MM.1S (cell line): ENCODE measurements at regions not wholly inside any gene's neighbourhood (a gene's known extent, or its start where the extent isn't known, plus 50 kb on each side); places are given as distances from the start of the nearest gene placed in this dataset.

Experiments
- DNase-seq: peaks from one replicate; pipeline ENCODE4 v3.0.0-alpha.2; 2015
- H2AFZ ChIP-seq: fragments of 300-600 bp; sonication (generic); 2 replicates; pipeline ENCODE4 v1.6.0; 2016; ENCODE audit warnings: antibody characterized with exemption, low read length
- H3F3A ChIP-seq: fragments of 300-600 bp; sonication (generic); 2 replicates; pipeline ENCODE4 v1.6.1; 2016; ENCODE audit warnings: mild to moderate bottlenecking, antibody characterized with exemption, low read length, moderate library complexity, mixed read lengths; ENCODE audit not compliant: insufficient read depth
- H3K27ac ChIP-seq: fragments of 300-600 bp; sonication (generic); 2 replicates; pipeline ENCODE4 v1.5.1; 2016; ENCODE audit warnings: mild to moderate bottlenecking, low read length
- H3K27me3 ChIP-seq: fragments of 300-600 bp; sonication (generic); replicated peaks from 2 replicates; pipeline ENCODE4 v1.6.0; 2016; ENCODE audit warnings: low read length; ENCODE audit not compliant: insufficient read depth
- H3K36me3 ChIP-seq: fragments of 300-600 bp; sonication (generic); replicated peaks from 2 replicates; pipeline ENCODE4 v1.6.1; 2016; ENCODE audit warnings: mild to moderate bottlenecking, low read length, mixed read lengths; ENCODE audit not compliant: insufficient read depth
- H3K4me1 ChIP-seq: fragments of 300-600 bp; sonication (generic); 2 replicates; pipeline ENCODE4 v1.6.1; 2016; ENCODE audit warnings: low read length, mixed read lengths
- H3K4me2 ChIP-seq: fragments of 300-600 bp; sonication (generic); 2 replicates; pipeline ENCODE4 v1.6.0; 2016; ENCODE audit warnings: low read depth, low read length
- H3K4me3 ChIP-seq: fragments of 300-600 bp; sonication (generic); 2 replicates; pipeline ENCODE4 v1.5.1; 2016; ENCODE audit warnings: low read length, mixed read lengths
- H3K79me2 ChIP-seq: fragments of 300-600 bp; sonication (generic); 2 replicates; pipeline ENCODE4 v1.6.1; 2016; ENCODE audit warnings: mixed run types, low read length, mixed read lengths
- H3K9ac ChIP-seq: fragments of 300-600 bp; sonication (generic); 2 replicates; pipeline ENCODE4 v1.6.1; 2016; ENCODE audit warnings: low read length, mixed read lengths
- H3K9me2 ChIP-seq: fragments of 300-600 bp; sonication (generic); replicated peaks from 2 replicates; pipeline ENCODE4 v1.6.1; 2016; ENCODE audit warnings: mild to moderate bottlenecking, low read length, mixed read lengths; ENCODE audit not compliant: insufficient read depth
- H3K9me3 ChIP-seq: fragments of 300-600 bp; sonication (generic); replicated peaks from 2 replicates; pipeline ENCODE4 v1.6.1; 2016; ENCODE audit warnings: mild to moderate bottlenecking, low read length, mixed read lengths; ENCODE audit not compliant: insufficient read depth
- H4K20me1 ChIP-seq: fragments of 300-600 bp; sonication (generic); 2 replicates; pipeline ENCODE4 v1.6.1; 2016; ENCODE audit warnings: mild to moderate bottlenecking, low read length, moderate library complexity, mixed read lengths; ENCODE audit not compliant: insufficient read depth
- EZH2 ChIP-seq: fragments of 300-600 bp; sonication (generic); optimal IDR thresholded peaks from 2 replicates; pipeline ENCODE3; 2017; ENCODE audit warnings: low read depth, mild to moderate bottlenecking, antibody characterized with exemption, low read length, mixed read lengths
- EZH2phosphoT487 ChIP-seq: fragments of 300-600 bp; sonication (generic); IDR thresholded peaks from 2 replicates; pipeline ENCODE4 v1.6.1; 2018; ENCODE audit warnings: antibody characterized with exemption, low read length
- TF ChIP-seq, protein P1 (sequence below): fragments of 300-600 bp; sonication (generic); IDR thresholded peaks from 2 replicates; pipeline ENCODE4 v1.5.1; 2016; ENCODE audit warnings: antibody characterized with exemption, low read length, mixed read lengths

DNA sequence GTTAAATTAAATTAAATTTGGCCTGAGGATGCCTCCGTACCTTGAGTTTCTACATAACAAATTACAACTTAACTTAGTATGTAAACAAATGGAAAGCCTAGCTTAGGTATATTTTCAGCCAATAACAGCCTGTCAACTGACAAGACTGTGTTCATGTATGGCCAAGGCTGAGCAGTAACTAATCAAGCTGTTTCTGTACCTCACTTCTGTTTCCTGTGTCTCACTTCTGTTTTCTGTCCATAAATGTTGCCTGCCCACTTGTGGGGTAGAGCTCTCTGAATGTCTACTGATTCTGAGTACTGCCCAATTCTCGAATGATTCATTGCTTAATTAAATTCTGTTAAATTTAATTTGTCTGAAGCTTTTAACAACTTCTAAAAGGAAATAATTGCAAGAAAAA is 445.2 kb downstream of the PCDH11X start:
- no peaks in the 10 kb centered on the region for H3K9me3 ChIP-seq
- H3K4me2 ChIP-seq, result no peak overlapping the region
- TF ChIP-seq, protein P1, sequence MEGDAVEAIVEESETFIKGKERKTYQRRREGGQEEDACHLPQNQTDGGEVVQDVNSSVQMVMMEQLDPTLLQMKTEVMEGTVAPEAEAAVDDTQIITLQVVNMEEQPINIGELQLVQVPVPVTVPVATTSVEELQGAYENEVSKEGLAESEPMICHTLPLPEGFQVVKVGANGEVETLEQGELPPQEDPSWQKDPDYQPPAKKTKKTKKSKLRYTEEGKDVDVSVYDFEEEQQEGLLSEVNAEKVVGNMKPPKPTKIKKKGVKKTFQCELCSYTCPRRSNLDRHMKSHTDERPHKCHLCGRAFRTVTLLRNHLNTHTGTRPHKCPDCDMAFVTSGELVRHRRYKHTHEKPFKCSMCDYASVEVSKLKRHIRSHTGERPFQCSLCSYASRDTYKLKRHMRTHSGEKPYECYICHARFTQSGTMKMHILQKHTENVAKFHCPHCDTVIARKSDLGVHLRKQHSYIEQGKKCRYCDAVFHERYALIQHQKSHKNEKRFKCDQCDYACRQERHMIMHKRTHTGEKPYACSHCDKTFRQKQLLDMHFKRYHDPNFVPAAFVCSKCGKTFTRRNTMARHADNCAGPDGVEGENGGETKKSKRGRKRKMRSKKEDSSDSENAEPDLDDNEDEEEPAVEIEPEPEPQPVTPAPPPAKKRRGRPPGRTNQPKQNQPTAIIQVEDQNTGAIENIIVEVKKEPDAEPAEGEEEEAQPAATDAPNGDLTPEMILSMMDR, result no peak
- TF ChIP-seq EZH2, result no peak
- no peak for TF ChIP-seq EZH2phosphoT487
- no peaks in the 10 kb centered on the region for H3F3A ChIP-seq
- H3K4me1 ChIP-seq, result no peaks in the 10 kb centered on the region
- H3K27me3 ChIP-seq, result no peaks in the 10 kb centered on the region
- no peaks in the 10 kb centered on the region for H3K79me2 ChIP-seq
- no peaks in the 10 kb centered on the region for H3K9me2 ChIP-seq
- no peak overlapping the region for H2AFZ ChIP-seq
- peak; percentile 12 for DNase-seq
- no peaks in the 10 kb centered on the region for H3K36me3 ChIP-seq
- H3K4me3 ChIP-seq, result no peak overlapping the region
- H4K20me1 ChIP-seq, result no peaks in the 10 kb centered on the region
- H3K9ac ChIP-seq, result no peak overlapping the region
- no peak overlapping the region for H3K27ac ChIP-seq

- Histone ChIP-seq H4K20me1 (no peaks in the 10 kb centered on the region), H3K9me2 (no peaks in the 10 kb centered on the region), H3K4me2 (no peak overlapping the region), H2AFZ (no peak overlapping the region), H3K79me2 (no peaks in the 10 kb centered on the region), H3K27me3 (no peaks in the 10 kb centered on the region), H3K36me3 (no peaks in the 10 kb centered on the region), H3K9me3 (no peaks in the 10 kb centered on the region), H3K4me1 (no peaks in the 10 kb centered on the region), H3K4me3 (no peak overlapping the region), H3K9ac (no peak overlapping the region), H3F3A (no peaks in the 10 kb centered on the region), H3K27ac (no peak overlapping the region)
- TF ChIP-seq, protein P1, result no peak
- TF ChIP-seq EZH2phosphoT487 (no peak), EZH2 (no peak)
- DNase-seq, result no peak
Measured at GRCh38 chrX:92230628-92231027, 451.5 kb downstream of the PCDH11X start.

- no peak overlapping the region for H3K27ac ChIP-seq
- no peaks in the 10 kb centered on the region for H3K4me1 ChIP-seq
- no peaks in the 10 kb centered on the region for H3F3A ChIP-seq
- no peaks in the 10 kb centered on the region for H3K27me3 ChIP-seq
- no peak overlapping the region for H2AFZ ChIP-seq
- H3K79me2 ChIP-seq, result no peaks in the 10 kb centered on the region
- H3K4me3 ChIP-seq, result no peak overlapping the region
- no peak overlapping the region for H3K4me2 ChIP-seq
- no peak for DNase-seq
- no peaks in the 10 kb centered on the region for H3K9me3 ChIP-seq
- H4K20me1 ChIP-seq, result no peaks in the 10 kb centered on the region
- no peaks in the 10 kb centered on the region for H3K36me3 ChIP-seq
- no peaks in the 10 kb centered on the region for H3K9me2 ChIP-seq
- H3K9ac ChIP-seq, result no peak overlapping the region
- no peak for TF ChIP-seq EZH2phosphoT487
- TF ChIP-seq EZH2, result no peak
Measured at GRCh38 chrX:92231391-92231790, 452.2 kb downstream of the PCDH11X start.

DNA sequence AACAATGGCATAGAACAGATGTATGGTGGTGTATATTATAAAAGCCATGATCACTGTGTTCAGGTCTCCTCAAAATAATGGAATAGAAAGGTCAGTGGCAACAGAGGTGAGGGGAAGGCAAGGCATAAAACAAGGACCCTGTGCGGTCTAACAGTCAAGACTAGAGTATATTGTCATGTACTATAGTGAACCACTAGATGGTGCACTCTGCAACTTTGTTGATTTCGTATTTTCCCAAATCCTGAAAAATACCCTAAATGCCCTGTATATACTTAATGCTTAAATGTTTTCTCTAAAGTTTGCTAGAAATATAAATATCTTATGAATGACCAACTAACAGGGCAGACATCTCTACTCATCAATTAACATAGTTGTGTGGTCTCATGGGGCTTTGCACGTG is 453.0 kb downstream of the PCDH11X start:
- no peak overlapping the region for H3K27ac ChIP-seq
- H4K20me1 ChIP-seq, result no peaks in the 10 kb centered on the region
- no peak overlapping the region for H3K9ac ChIP-seq
- no peaks in the 10 kb centered on the region for H3K9me3 ChIP-seq
- no peaks in the 10 kb centered on the region for H3K27me3 ChIP-seq
- no peak overlapping the region for H3K4me3 ChIP-seq
- H3K36me3 ChIP-seq, result no peaks in the 10 kb centered on the region
- peak; percentile 9 for DNase-seq
- no peaks in the 10 kb centered on the region for H3F3A ChIP-seq
- H3K4me1 ChIP-seq, result no peaks in the 10 kb centered on the region
- H3K79me2 ChIP-seq, result no peaks in the 10 kb centered on the region
- no peak for TF ChIP-seq EZH2
- TF ChIP-seq, protein P1, result peak; percentile 44
- H2AFZ ChIP-seq, result no peak overlapping the region
- no peaks in the 10 kb centered on the region for H3K9me2 ChIP-seq
- no peak overlapping the region for H3K4me2 ChIP-seq
